IPS-15b (cell line): ENCODE measurements at regions not wholly inside any gene's neighbourhood (a gene's known extent, or its start where the extent isn't known, plus 50 kb on each side); places are given as distances from the start of the nearest gene placed in this dataset.

Experiments used
- H3K27me3 ChIP-seq: one replicate; pipeline ENCODE4 v1.6.1; 2013; ENCODE audit warnings: low read length; ENCODE audit not compliant: control insufficient read depth, insufficient read depth
- H3K36me3 ChIP-seq: one replicate; pipeline ENCODE4 v1.6.1; 2013; ENCODE audit warnings: low read length; ENCODE audit not compliant: control insufficient read depth, insufficient read depth
- H3K4me1 ChIP-seq: one replicate; pipeline ENCODE4 v1.6.1; 2013; ENCODE audit warnings: mild to moderate bottlenecking, low read length; ENCODE audit not compliant: control insufficient read depth, insufficient read depth
- H3K4me3 ChIP-seq: one replicate; pipeline ENCODE4 v1.5.1; 2013; ENCODE audit warnings: low read depth, low read length
- H3K9ac ChIP-seq: one replicate; pipeline ENCODE4 v1.6.1; 2013; ENCODE audit warnings: low read depth, mild to moderate bottlenecking, low read length
- H3K9me3 ChIP-seq: one replicate; pipeline ENCODE4 v1.6.1; 2013; ENCODE audit warnings: mild to moderate bottlenecking, low read length; ENCODE audit not compliant: control insufficient read depth, insufficient read depth

- no peaks in the 10 kb centered on the region for H3K27me3 ChIP-seq
- no peaks in the 10 kb centered on the region for H3K4me1 ChIP-seq
- H3K36me3 ChIP-seq, result no peaks in the 10 kb centered on the region
- no peaks in the 10 kb centered on the region for H3K9me3 ChIP-seq
- H3K9ac ChIP-seq, result no peak overlapping the region
- no peak overlapping the region for H3K4me3 ChIP-seq
Observed at GRCh38 chr19:32253683-32254508, 91.5 kb upstream of the ZNF507 start.

GRCh38 chr19:32254509-32254890 lies 90.9 kb upstream of the ZNF507 start:
- Histone ChIP-seq H3K9me3 (no peaks in the 10 kb centered on the region), H3K36me3 (no peaks in the 10 kb centered on the region), H3K9ac (no peak overlapping the region), H3K4me3 (no peak overlapping the region), H3K27me3 (no peaks in the 10 kb centered on the region), H3K4me1 (no peaks in the 10 kb centered on the region)

- H3K4me1 ChIP-seq, result no peaks in the 10 kb centered on the region
- H3K4me3 ChIP-seq, result no peak overlapping the region
- H3K36me3 ChIP-seq, result no peaks in the 10 kb centered on the region
- H3K27me3 ChIP-seq, result no peaks in the 10 kb centered on the region
- no peaks in the 10 kb centered on the region for H3K9me3 ChIP-seq
- H3K9ac ChIP-seq, result no peak overlapping the region
Observed at GRCh38 chr19:32255536-32256295, 89.7 kb upstream of the ZNF507 start.

- Histone ChIP-seq H3K4me1 (no peaks in the 10 kb centered on the region), H3K27me3 (no peaks in the 10 kb centered on the region), H3K4me3 (no peak overlapping the region), H3K9me3 (no peaks in the 10 kb centered on the region), H3K36me3 (no peaks in the 10 kb centered on the region), H3K9ac (no peak overlapping the region)
Observed at GRCh38 chr19:32256341-32256975, 89.0 kb upstream of the ZNF507 start.

GRCh38 chr19:32257326-32258073 lies 87.9 kb upstream of the ZNF507 start:
- H3K9ac ChIP-seq, result no peak overlapping the region
- no peaks in the 10 kb centered on the region for H3K9me3 ChIP-seq
- no peaks in the 10 kb centered on the region for H3K27me3 ChIP-seq
- H3K4me3 ChIP-seq, result no peak overlapping the region
- H3K36me3 ChIP-seq, result no peaks in the 10 kb centered on the region
- H3K4me1 ChIP-seq, result peaks cover 2% of the 10 kb centered on the region

- H3K4me1 ChIP-seq, result peaks cover 6% of the 10 kb centered on the region
- H3K36me3 ChIP-seq, result no peaks in the 10 kb centered on the region
- H3K9ac ChIP-seq, result no peak overlapping the region
- no peaks in the 10 kb centered on the region for H3K9me3 ChIP-seq
- H3K4me3 ChIP-seq, result no peak overlapping the region
- H3K27me3 ChIP-seq, result no peaks in the 10 kb centered on the region
Observed at GRCh38 chr19:32258167-32258566, 87.2 kb upstream of the ZNF507 start.

GRCh38 chr19:32264568-32264967 lies 80.8 kb upstream of the ZNF507 start:
- Histone ChIP-seq H3K4me3 (no peak overlapping the region), H3K9me3 (no peaks in the 10 kb centered on the region), H3K9ac (no peak overlapping the region), H3K27me3 (no peaks in the 10 kb centered on the region), H3K36me3 (no peaks in the 10 kb centered on the region), H3K4me1 (peaks cover 6% of the 10 kb centered on the region)

- H3K4me3 ChIP-seq, result no peak overlapping the region
- peaks cover 6% of the 10 kb centered on the region for H3K4me1 ChIP-seq
- no peak overlapping the region for H3K9ac ChIP-seq
- no peaks in the 10 kb centered on the region for H3K27me3 ChIP-seq
- H3K9me3 ChIP-seq, result no peaks in the 10 kb centered on the region
- no peaks in the 10 kb centered on the region for H3K36me3 ChIP-seq
Observed at GRCh38 chr19:32265995-32266394, 79.4 kb upstream of the ZNF507 start.

GRCh38 chr19:32266460-32266859 lies 79.0 kb upstream of the ZNF507 start:
- H3K27me3 ChIP-seq, result no peaks in the 10 kb centered on the region
- no peaks in the 10 kb centered on the region for H3K36me3 ChIP-seq
- H3K9ac ChIP-seq, result no peak overlapping the region
- H3K4me3 ChIP-seq, result no peak overlapping the region
- peaks cover 6% of the 10 kb centered on the region for H3K4me1 ChIP-seq
- no peaks in the 10 kb centered on the region for H3K9me3 ChIP-seq

- no peaks in the 10 kb centered on the region for H3K36me3 ChIP-seq
- no peak overlapping the region for H3K4me3 ChIP-seq
- H3K9me3 ChIP-seq, result no peaks in the 10 kb centered on the region
- no peaks in the 10 kb centered on the region for H3K27me3 ChIP-seq
- H3K4me1 ChIP-seq, result no peaks in the 10 kb centered on the region
- no peak overlapping the region for H3K9ac ChIP-seq
Observed at GRCh38 chr19:32268381-32268780, 77.0 kb upstream of the ZNF507 start.

- H3K36me3 ChIP-seq, result no peaks in the 10 kb centered on the region
- H3K4me1 ChIP-seq, result no peaks in the 10 kb centered on the region
- H3K9me3 ChIP-seq, result no peaks in the 10 kb centered on the region
- no peak overlapping the region for H3K4me3 ChIP-seq
- no peaks in the 10 kb centered on the region for H3K27me3 ChIP-seq
- no peak overlapping the region for H3K9ac ChIP-seq
Observed at GRCh38 chr19:32269831-32270230, 75.6 kb upstream of the ZNF507 start.
